Smooth muscle cell (in vitro differentiated cells): ENCODE measurements at regions not wholly inside any gene's neighbourhood (a gene's known extent, or its start where the extent isn't known, plus 50 kb on each side); places are given as distances from the start of the nearest gene placed in this dataset.

Experiments used
- DNase-seq: peaks from one replicate; lab custom pipeline; 2025; ENCODE audit not compliant: unreplicated experiment; lab: John Stamatoyannopoulos, UW
- H2AFZ ChIP-seq: fragments of 200-600 bp; sonication (generic); 2 replicates; pipeline ENCODE4 v1.6.0; 2016; ENCODE audit warnings: antibody characterized with exemption, low read depth, mild to moderate bottlenecking
- H3F3A ChIP-seq: fragments of 200-600 bp; sonication (generic); 2 replicates; pipeline ENCODE4 v1.6.0; 2017; ENCODE audit warnings: antibody characterized with exemption, low read depth
- H3K27ac ChIP-seq: fragments of 200-600 bp; sonication (generic); 2 replicates; pipeline ENCODE4 v1.5.1; 2016; ENCODE audit warnings: low read depth, mild to moderate bottlenecking
- H3K27me3 ChIP-seq: fragments of 200-600 bp; sonication (generic); 2 replicates; pipeline ENCODE4 v1.6.1; 2016; ENCODE audit warnings: low read depth, mild to moderate bottlenecking
- H3K36me3 ChIP-seq: fragments of 200-600 bp; sonication (generic); 2 replicates; pipeline ENCODE4 v1.5.1; 2016; ENCODE audit warnings: low read depth
- H3K4me1 ChIP-seq: fragments of 200-600 bp; sonication (generic); 2 replicates; pipeline ENCODE4 v1.5.1; 2016; ENCODE audit warnings: low read depth
- H3K4me2 ChIP-seq: fragments of 200-600 bp; sonication (generic); 2 replicates; pipeline ENCODE4 v1.6.0; 2016; ENCODE audit warnings: mild to moderate bottlenecking
- H3K4me3 ChIP-seq: fragments of 200-600 bp; sonication (generic); 2 replicates; pipeline ENCODE4 v1.5.1; 2016; ENCODE audit warnings: mild to moderate bottlenecking
- H3K79me2 ChIP-seq: fragments of 200-600 bp; sonication (generic); 2 replicates; pipeline ENCODE4 v1.6.0; 2016; ENCODE audit warnings: low read depth, mild to moderate bottlenecking
- H3K9ac ChIP-seq: fragments of 200-600 bp; sonication (generic); 2 replicates; pipeline ENCODE4 v1.6.0; 2016; ENCODE audit warnings: low read depth
- H3K9me3 ChIP-seq: fragments of 200-600 bp; sonication (generic); replicated peaks from 2 replicates; pipeline ENCODE4 v1.5.1; 2016; ENCODE audit warnings: low read depth
- H4K20me1 ChIP-seq: fragments of 200-600 bp; sonication (generic); 2 replicates; pipeline ENCODE4 v1.6.0; 2016; ENCODE audit warnings: low read depth
- CTCF ChIP-seq: fragments of 200-600 bp; sonication (generic); IDR thresholded peaks from 2 replicates; pipeline ENCODE4 v1.5.1; 2017; ENCODE audit warnings: borderline replicate concordance, mild to moderate bottlenecking, antibody characterized with exemption; ENCODE audit not compliant: insufficient read depth, poor library complexity, severe bottlenecking
- WGBS: methylation state at CpG from one replicate; pipeline ENCODE4 v1.1.7; 2016; ENCODE audit warnings: low lambda C conversion rate; 5-methylcytosine and 5-hydroxymethylcytosine counted together

GRCh38 chr14:23899788-23900187 lies 53.8 kb upstream of the DHRS4 start:
- Histone ChIP-seq H3K4me3 (no peak overlapping the region), H2AFZ (no peak overlapping the region), H3K4me2 (no peak overlapping the region), H3K79me2 (no peaks in the 10 kb centered on the region), H4K20me1 (no peaks in the 10 kb centered on the region), H3K27me3 (no peaks in the 10 kb centered on the region), H3K9ac (no peak overlapping the region), H3K4me1 (no peaks in the 10 kb centered on the region), H3K27ac (no peak overlapping the region), H3K9me3 (peaks cover 3% of the 10 kb centered on the region), H3K36me3 (no peaks in the 10 kb centered on the region), H3F3A (no peaks in the 10 kb centered on the region)
- DNase-seq = no peak
- no peak for TF ChIP-seq CTCF
- 72% methylated on average over 8 of the region's 8 CpGs for WGBS

GRCh38 chr14:23903442-23903841 lies 50.1 kb upstream of the DHRS4 start:
- Histone ChIP-seq H3K36me3 (no peaks in the 10 kb centered on the region), H3K27ac (no peak overlapping the region), H3K4me1 (no peaks in the 10 kb centered on the region), H4K20me1 (no peaks in the 10 kb centered on the region), H3K9ac (no peak overlapping the region), H3K79me2 (no peaks in the 10 kb centered on the region), H3K27me3 (no peaks in the 10 kb centered on the region), H3K4me3 (no peak overlapping the region), H3F3A (no peaks in the 10 kb centered on the region), H3K9me3 (no peaks in the 10 kb centered on the region), H3K4me2 (no peak overlapping the region), H2AFZ (no peak overlapping the region)
- DNase-seq = no peak
- no peak for TF ChIP-seq CTCF
- 62% methylated on average over 4 of the region's 4 CpGs for WGBS
